ENCODE measurements at regions not wholly inside any gene's neighbourhood (a gene's known extent, or its start where the extent isn't known, plus 50 kb on each side); places are given as distances from the start of the nearest gene placed in this dataset.

GRCh38 chr12:88638388-88638787, 58.1 kb upstream of the KITLG start:
- TF ChIP-seq CTCF (IDR thresholded peaks at IDR 0.05; ENCODE audit: unreplicated experiment) = no peak
- no peaks in the 10 kb centered on the region for H3K9me3 Mint-ChIP-seq
- no peaks in the 10 kb centered on the region for H3K36me3 Mint-ChIP-seq
- peaks cover 27% of the 10 kb centered on the region for H3K4me1 Mint-ChIP-seq
- H3K27ac Mint-ChIP-seq = peak overlapping the region; percentile 77
- DNase-seq (ENCODE audit: low spot score in 2 of 2, unreplicated experiment in 2 of 2) = no peak
- peaks cover 2% of the 10 kb centered on the region for H3K27me3 Mint-ChIP-seq (ENCODE audit: low read depth)
- H3K4me3 Mint-ChIP-seq = no peak overlapping the region

- H3K36me3 Mint-ChIP-seq = no peaks in the 10 kb centered on the region
- peaks cover 2% of the 10 kb centered on the region for H3K27me3 Mint-ChIP-seq (ENCODE audit: low read depth)
- H3K27ac Mint-ChIP-seq = no peak overlapping the region
- H3K4me3 Mint-ChIP-seq = no peak overlapping the region
- TF ChIP-seq CTCF (IDR thresholded peaks at IDR 0.05; ENCODE audit: unreplicated experiment) = no peak
- no peaks in the 10 kb centered on the region for H3K9me3 Mint-ChIP-seq
- peaks cover 9% of the 10 kb centered on the region for H3K4me1 Mint-ChIP-seq
- DNase-seq (ENCODE audit: low spot score in 2 of 2, unreplicated experiment in 2 of 2) = no peak
Measured at GRCh38 chr12:88634008-88634407, 53.7 kb upstream of the KITLG start.

- H3K27me3 Mint-ChIP-seq (ENCODE audit: low read depth) = peaks cover 2% of the 10 kb centered on the region
- no peak for DNase-seq (ENCODE audit: low spot score in 2 of 2, unreplicated experiment in 2 of 2)
- no peaks in the 10 kb centered on the region for H3K36me3 Mint-ChIP-seq
- peaks cover 2% of the 10 kb centered on the region for H3K4me1 Mint-ChIP-seq
- H3K9me3 Mint-ChIP-seq = peaks cover 2% of the 10 kb centered on the region
- no peak overlapping the region for H3K27ac Mint-ChIP-seq
- no peak for TF ChIP-seq CTCF (IDR thresholded peaks at IDR 0.05; ENCODE audit: unreplicated experiment)
- H3K4me3 Mint-ChIP-seq = no peak overlapping the region
Measured at GRCh38 chr12:88633312-88633711, 53.0 kb upstream of the KITLG start.

- no peak overlapping the region for H3K4me3 Mint-ChIP-seq
- no peak overlapping the region for H3K27ac Mint-ChIP-seq
- no peak for TF ChIP-seq CTCF (IDR thresholded peaks at IDR 0.05; ENCODE audit: unreplicated experiment)
- no peaks in the 10 kb centered on the region for H3K36me3 Mint-ChIP-seq
- H3K27me3 Mint-ChIP-seq (ENCODE audit: low read depth) = no peaks in the 10 kb centered on the region
- H3K4me1 Mint-ChIP-seq = peaks cover 9% of the 10 kb centered on the region
- DNase-seq (ENCODE audit: low spot score in 2 of 2, unreplicated experiment in 2 of 2) = no peak
- peaks cover 3% of the 10 kb centered on the region for H3K9me3 Mint-ChIP-seq
Measured at GRCh38 chr12:88630561-88630960, 50.3 kb upstream of the KITLG start.
